Epithelial cell of esophagus (primary cell): ENCODE measurements at regions not wholly inside any gene's neighbourhood (a gene's known extent, or its start where the extent isn't known, plus 50 kb on each side); places are given as distances from the start of the nearest gene placed in this dataset.

Experiments used
- DNase-seq: peaks from one replicate; pipeline ENCODE4 v3.0.0; 2010; ENCODE audit warnings: low read depth
- H3K4me3 ChIP-seq: 2 replicates; pipeline ENCODE4 v1.5.1; 2011; ENCODE audit warnings: mild to moderate bottlenecking, low read length, control low read depth
- CTCF ChIP-seq: IDR thresholded peaks from 2 replicates; pipeline ENCODE4 v1.5.1; 2011; ENCODE audit warnings: low read depth, mild to moderate bottlenecking, low read length, control low read depth, inconsistent platforms; ENCODE audit not compliant: insufficient read depth; ENCODE audit errors: missing control alignments

DNA sequence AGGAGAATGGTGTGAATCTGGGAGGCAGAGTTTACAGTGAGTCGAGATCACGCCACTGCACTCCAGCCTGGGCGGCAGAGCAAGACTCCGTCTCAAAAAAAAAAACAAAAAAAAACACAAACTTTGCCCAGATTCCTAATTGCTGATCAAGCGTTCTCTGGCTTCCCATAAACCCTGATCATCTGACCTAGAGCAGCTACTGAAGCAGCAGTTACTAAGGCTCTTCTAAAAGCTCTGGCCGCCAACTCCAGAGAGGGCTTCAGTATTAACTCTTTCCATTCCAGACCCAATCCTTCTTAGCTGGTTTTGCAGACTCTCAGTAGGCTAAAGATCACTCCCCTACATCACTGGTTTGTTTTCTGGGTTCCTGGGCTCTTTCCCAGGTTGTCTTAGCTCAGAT is 201.6 kb downstream of the IGSF11 start:
- TF ChIP-seq CTCF = no peak
- H3K4me3 ChIP-seq = no peak overlapping the region
- no peak for DNase-seq

GRCh38 chr3:118838871-118839270 is 195.8 kb downstream of the IGSF11 start:
- no peak for TF ChIP-seq CTCF
- no peak for DNase-seq

GRCh38 chr3:118842147-118842863 is 192.3 kb downstream of the IGSF11 start:
- DNase-seq = peak; percentile 8
- no peak overlapping the region for H3K4me3 ChIP-seq
- TF ChIP-seq CTCF = no peak

More at GRCh38 chr3:118838871-118839270, 195.8 kb downstream of the IGSF11 start:
- no peak overlapping the region for H3K4me3 ChIP-seq

GRCh38 chr3:118846176-118846575 is 188.5 kb downstream of the IGSF11 start:
- no peak for TF ChIP-seq CTCF
- peak; percentile 8 for DNase-seq
- H3K4me3 ChIP-seq = no peak overlapping the region
